Stomach (tissue), 8 donors: ENCODE measurements at regions not wholly inside any gene's neighbourhood (a gene's known extent, or its start where the extent isn't known, plus 50 kb on each side); places are given as distances from the start of the nearest gene placed in this dataset.

Source experiments
- DNase-seq, 2 donors: peaks; one replicate each; pipeline versions ENCODE4 v3.0.0 to v3.0.0-alpha.2; 2013 to 2019
- H3K27ac ChIP-seq, 5 donors: fragments of 200-600 bp in 4 of 5; sonication (generic) in 4 of 5; one replicate each; pipeline ENCODE4 v1.5.1; 2013 to 2019; ENCODE audit warnings: mild to moderate bottlenecking in 1 of 5, moderate library complexity in 1 of 5
- H3K27me3 ChIP-seq, 3 donors: fragments of 200-600 bp; sonication (generic); one replicate each; pipeline ENCODE4 v1.5.1; 2017 to 2019; ENCODE audit warnings: mixed run types in 1 of 3
- H3K36me3 ChIP-seq, 4 donors: fragments of 200-600 bp; sonication (generic); 1 replicate in 3 of 4; 2 replicates in 1 of 4; pipeline ENCODE4 v1.5.1; 2016 to 2019
- H3K4me1 ChIP-seq, 4 donors: fragments of 200-600 bp; sonication (generic); one replicate each; pipeline ENCODE4 v1.5.1; 2016 to 2019
- H3K4me3 ChIP-seq, 4 donors: fragments of 200-600 bp; sonication (generic) in 3 of 4; one replicate each; pipeline ENCODE4 v1.5.1; 2016 to 2019; ENCODE audit warnings: mild to moderate bottlenecking in 1 of 4
- H3K9me3 ChIP-seq, 4 donors: fragments of 200-600 bp; sonication (generic); one replicate each; pipeline ENCODE4 v1.5.1; 2016 to 2019
- EP300 ChIP-seq: sonication (generic); formaldehyde crosslinking; IDR thresholded peaks from one replicate; pipeline ENCODE4 v1.6.1; 2017; ENCODE audit warnings: antibody characterized with exemption
- POLR2A ChIP-seq, 4 donors: fragments of 450-650 bp; IDR thresholded peaks; one replicate each; pipeline ENCODE4 v1.6.1; 2016; ENCODE audit warnings: antibody characterized with exemption in 4 of 4, control low read depth in 2 of 4, mild to moderate bottlenecking in 1 of 4, moderate library complexity in 1 of 4
- POLR2AphosphoS5 ChIP-seq, 3 donors: sonication (generic); formaldehyde crosslinking; IDR thresholded peaks; one replicate each; pipeline ENCODE4 v1.6.1; 2016; ENCODE audit warnings: antibody characterized with exemption in 3 of 3
- WGBS, 5 donors: extraction: QIAGEN DNeasy Blood & Tissue Kit in 3 of 5; methylation state at CpG; one replicate each; pipeline versions ENCODE4 v1.1.5 to v1.1.7; 2013 to 2018; 5-methylcytosine and 5-hydroxymethylcytosine counted together
- intact Hi-C: fragments of 100-400 bp; cut with DNase I; formaldehyde crosslinking; loops from one replicate; pipeline ENCODE4 v1.15.1; 2023; ENCODE audit warnings: low total_unique reads
- TF ChIP-seq, protein P1 (sequence below), 7 experiments: fragments of 450-650 bp in 4 of 7; fragments of 200-600 bp in 3 of 7; sonication (generic) in 3 of 7; IDR thresholded peaks; one replicate each; pipeline ENCODE4 v1.5.1; 2016 to 2019; ENCODE audit warnings: antibody characterized with exemption in 7 of 7, control low read depth in 2 of 7, mild to moderate bottlenecking in 1 of 7
- donor health status: healthy with polysubstance abuse.
- donor health status: Bipolar disorder and iron deficiency.
- donor health status: healthy.

DNA sequence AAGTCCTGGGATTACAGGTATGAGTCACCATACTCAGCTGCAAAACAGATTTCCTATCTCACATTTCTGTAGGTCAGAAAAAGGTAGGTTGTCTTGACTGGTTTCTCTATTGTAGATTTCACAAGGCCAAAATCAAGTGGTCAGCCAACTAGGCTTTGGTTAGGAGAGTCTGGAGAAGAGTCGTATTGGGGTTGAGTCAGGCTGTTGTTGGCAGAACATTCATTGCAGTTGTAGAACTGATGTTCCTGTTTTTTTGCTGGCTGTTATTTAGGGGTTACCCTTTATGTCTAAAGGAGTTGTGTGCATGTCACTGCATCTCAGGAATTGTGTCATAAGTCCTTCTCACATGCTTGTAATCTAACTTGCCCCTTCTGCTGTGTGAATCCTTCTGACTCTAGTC is 814.2 kb upstream of the GRAMD2B start:
- 79 to 100% (median 86%) methylated on average over 1 of the region's 1 CpG for WGBS, 5 donors
- Histone ChIP-seq H3K9me3 (no peaks in the 10 kb centered on the region), H3K4me1 (no peaks in the 10 kb centered on the region), H3K27ac (no peak overlapping the region), H3K36me3 (no peaks in the 10 kb centered on the region), H3K27me3 (no peaks in the 10 kb centered on the region), H3K4me3 (no peak overlapping the region)
- no peak for TF ChIP-seq POLR2AphosphoS5 (IDR thresholded peaks at IDR 0.05)
- no peak for TF ChIP-seq EP300
- no peak for TF ChIP-seq POLR2A (IDR thresholded peaks at IDR 0.05)
- TF ChIP-seq, protein P1, sequence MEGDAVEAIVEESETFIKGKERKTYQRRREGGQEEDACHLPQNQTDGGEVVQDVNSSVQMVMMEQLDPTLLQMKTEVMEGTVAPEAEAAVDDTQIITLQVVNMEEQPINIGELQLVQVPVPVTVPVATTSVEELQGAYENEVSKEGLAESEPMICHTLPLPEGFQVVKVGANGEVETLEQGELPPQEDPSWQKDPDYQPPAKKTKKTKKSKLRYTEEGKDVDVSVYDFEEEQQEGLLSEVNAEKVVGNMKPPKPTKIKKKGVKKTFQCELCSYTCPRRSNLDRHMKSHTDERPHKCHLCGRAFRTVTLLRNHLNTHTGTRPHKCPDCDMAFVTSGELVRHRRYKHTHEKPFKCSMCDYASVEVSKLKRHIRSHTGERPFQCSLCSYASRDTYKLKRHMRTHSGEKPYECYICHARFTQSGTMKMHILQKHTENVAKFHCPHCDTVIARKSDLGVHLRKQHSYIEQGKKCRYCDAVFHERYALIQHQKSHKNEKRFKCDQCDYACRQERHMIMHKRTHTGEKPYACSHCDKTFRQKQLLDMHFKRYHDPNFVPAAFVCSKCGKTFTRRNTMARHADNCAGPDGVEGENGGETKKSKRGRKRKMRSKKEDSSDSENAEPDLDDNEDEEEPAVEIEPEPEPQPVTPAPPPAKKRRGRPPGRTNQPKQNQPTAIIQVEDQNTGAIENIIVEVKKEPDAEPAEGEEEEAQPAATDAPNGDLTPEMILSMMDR (IDR thresholded peaks at IDR 0.05) = no peak
- DNase-seq = no peak
- intact Hi-C loops = no loop called here

DNA sequence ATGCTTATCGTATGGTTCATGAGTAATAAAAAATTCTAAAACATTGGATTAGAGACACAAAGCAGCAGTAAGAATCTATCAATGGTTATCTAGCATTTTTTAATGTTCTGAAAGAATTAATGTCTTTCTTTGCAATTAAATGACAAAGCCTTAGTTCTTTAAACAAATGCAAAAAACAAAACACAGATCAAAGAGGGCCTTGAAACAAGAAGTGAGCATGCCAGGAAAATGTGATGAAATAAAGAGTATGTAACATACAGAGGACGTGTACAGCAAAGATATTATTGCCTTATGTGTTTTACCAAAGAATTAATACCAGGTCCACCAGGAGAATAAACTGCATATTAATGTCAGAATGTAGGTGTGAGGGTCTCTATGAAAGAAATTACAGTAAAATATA is 812.3 kb upstream of the GRAMD2B start:
- H3K27me3 ChIP-seq = no peaks in the 10 kb centered on the region
- no peaks in the 10 kb centered on the region for H3K36me3 ChIP-seq
- intact Hi-C loops = no loop called here
- no peaks in the 10 kb centered on the region for H3K9me3 ChIP-seq
- DNase-seq = no peak
- H3K4me1 ChIP-seq = no peaks in the 10 kb centered on the region
- WGBS, 5 donors = 70 to 78% (median 77%) methylated on average over 2 of the region's 2 CpGs
- TF ChIP-seq POLR2AphosphoS5 (IDR thresholded peaks at IDR 0.05) (no peak), POLR2A (IDR thresholded peaks at IDR 0.05) (no peak), EP300 (no peak)
- TF ChIP-seq, protein P1 (IDR thresholded peaks at IDR 0.05) = no peak
- H3K27ac ChIP-seq = no peak overlapping the region
- H3K4me3 ChIP-seq = no peak overlapping the region

DNA sequence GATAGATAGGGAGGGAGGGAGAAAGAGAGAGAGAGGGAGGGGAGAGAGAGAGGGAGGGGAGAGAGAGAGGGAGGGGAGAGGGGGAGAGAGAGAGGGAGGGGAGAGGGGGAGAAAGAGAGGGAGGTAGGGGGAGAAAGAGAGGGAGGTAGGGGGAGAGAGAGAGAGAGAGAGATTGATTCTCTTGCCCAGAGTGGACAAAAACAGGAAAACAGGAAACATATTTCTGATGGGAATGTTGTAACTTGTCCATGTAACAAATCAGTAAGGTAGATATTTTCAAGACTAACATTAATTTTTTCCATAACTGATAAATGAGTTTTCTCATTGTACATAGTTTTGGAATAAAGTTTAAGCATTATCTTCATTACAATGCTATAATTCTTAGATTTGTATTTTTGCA is 811.7 kb upstream of the GRAMD2B start:
- no peak overlapping the region for H3K4me3 ChIP-seq
- no peak for TF ChIP-seq EP300
- TF ChIP-seq, protein P1 (IDR thresholded peaks at IDR 0.05) = no peak
- TF ChIP-seq POLR2A (IDR thresholded peaks at IDR 0.05) = no peak
- TF ChIP-seq POLR2AphosphoS5 (IDR thresholded peaks at IDR 0.05) = no peak
- no peaks in the 10 kb centered on the region for H3K9me3 ChIP-seq
- no peaks in the 10 kb centered on the region for H3K27me3 ChIP-seq
- no peak overlapping the region for H3K27ac ChIP-seq
- no peaks in the 10 kb centered on the region for H3K36me3 ChIP-seq
- intact Hi-C loops = no loop called here
- no peaks in the 10 kb centered on the region for H3K4me1 ChIP-seq
- no peak for DNase-seq

DNA sequence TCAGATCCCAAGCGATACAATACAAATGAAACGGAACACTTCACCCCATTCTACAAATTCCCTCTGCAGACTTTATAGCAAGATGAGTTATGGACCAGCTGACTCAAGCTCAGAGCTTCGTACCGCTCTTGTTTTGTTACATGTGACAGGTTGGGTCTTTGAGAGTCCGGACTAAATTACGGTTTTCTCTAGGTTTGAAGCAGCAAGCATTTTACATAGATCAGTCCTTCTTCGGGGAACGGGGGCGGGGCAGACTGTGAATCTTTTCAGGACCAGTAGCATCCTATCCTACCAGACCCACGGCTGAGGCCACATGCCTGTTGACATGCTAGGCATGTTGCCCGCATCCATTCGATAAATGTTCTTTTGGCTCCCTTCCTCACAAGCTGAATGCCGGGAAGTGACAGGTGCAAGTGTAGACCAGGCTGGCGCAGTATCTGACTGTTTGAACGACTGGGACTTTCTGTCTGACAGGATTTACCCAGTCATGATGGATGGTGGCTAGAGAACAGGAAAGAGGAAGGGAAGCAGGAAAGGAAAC is 811.0 kb upstream of the GRAMD2B start:
- DNase-seq = peak in 1 of 2 donors; percentile 42
- WGBS, 5 donors = 73 to 80% (median 77%) methylated on average over 15 of the region's 15 CpGs
- Histone ChIP-seq H3K4me1 (no peaks in the 10 kb centered on the region), H3K9me3 (no peaks in the 10 kb centered on the region), H3K4me3 (no peak overlapping the region), H3K27me3 (no peaks in the 10 kb centered on the region), H3K36me3 (no peaks in the 10 kb centered on the region), H3K27ac (no peak overlapping the region)
- intact Hi-C loops = no loop called here
- TF ChIP-seq EP300 = no peak
- no peak for TF ChIP-seq POLR2A (IDR thresholded peaks at IDR 0.05)
- no peak for TF ChIP-seq POLR2AphosphoS5 (IDR thresholded peaks at IDR 0.05)
- TF ChIP-seq, protein P1 (IDR thresholded peaks at IDR 0.05) = no peak
